NCI-H2196 (cell line): ENCODE measurements at regions not wholly inside any gene's neighbourhood (a gene's known extent, or its start where the extent isn't known, plus 50 kb on each side); places are given as distances from the start of the nearest gene placed in this dataset.

ENCODE experiments used
- DNase-seq: peaks from one replicate; lab custom pipeline; 2025; ENCODE audit not compliant: unreplicated experiment; lab: John Stamatoyannopoulos, UW

- no peak for DNase-seq
Measured at GRCh38 chr1:29583727-29584126, 347.4 kb downstream of the PTPRU start.

- DNase-seq: no peak
Measured at GRCh38 chr1:29581256-29581655, 344.9 kb downstream of the PTPRU start.

GRCh38 chr1:29579821-29580425 lies 343.6 kb downstream of the PTPRU start:
- DNase-seq: no peak

GRCh38 chr1:29577512-29577911 lies 341.2 kb downstream of the PTPRU start:
- no peak for DNase-seq

GRCh38 chr1:29576510-29576909 lies 340.2 kb downstream of the PTPRU start:
- peak; percentile 80 for DNase-seq

GRCh38 chr1:29575826-29576225 lies 339.5 kb downstream of the PTPRU start:
- no peak for DNase-seq

GRCh38 chr1:29575277-29575676 lies 339.0 kb downstream of the PTPRU start:
- no peak for DNase-seq

- no peak for DNase-seq
Measured at GRCh38 chr1:29574871-29575270, 338.5 kb downstream of the PTPRU start.

- peak; percentile 15 for DNase-seq
Measured at GRCh38 chr1:29569971-29570634, 333.8 kb downstream of the PTPRU start.

- no peak for DNase-seq
Measured at GRCh38 chr1:29567257-29567656, 330.9 kb downstream of the PTPRU start.

GRCh38 chr1:29565490-29565889 lies 329.2 kb downstream of the PTPRU start:
- DNase-seq: no peak

- no peak for DNase-seq
Measured at GRCh38 chr1:29563571-29563970, 327.2 kb downstream of the PTPRU start.

GRCh38 chr1:29563092-29563491 lies 326.8 kb downstream of the PTPRU start:
- no peak for DNase-seq

GRCh38 chr1:29559056-29559455 lies 322.7 kb downstream of the PTPRU start:
- no peak for DNase-seq

GRCh38 chr1:29557701-29558600 lies 321.6 kb downstream of the PTPRU start:
- no peak for DNase-seq

GRCh38 chr1:29557066-29557465 lies 320.7 kb downstream of the PTPRU start:
- no peak for DNase-seq

- DNase-seq: no peak
Measured at GRCh38 chr1:29556657-29557056, 320.3 kb downstream of the PTPRU start.

GRCh38 chr1:29555043-29555620 lies 318.8 kb downstream of the PTPRU start:
- DNase-seq: no peak

GRCh38 chr1:29554208-29554778 lies 318.0 kb downstream of the PTPRU start:
- DNase-seq: no peak

- DNase-seq: no peak
Measured at GRCh38 chr1:29551123-29551936, 315.0 kb downstream of the PTPRU start.
